H9 (cell line): ENCODE measurements at regions not wholly inside any gene's neighbourhood (a gene's known extent, or its start where the extent isn't known, plus 50 kb on each side); places are given as distances from the start of the nearest gene placed in this dataset.

ENCODE experiments used
- DNase-seq: peaks from one replicate; pipeline ENCODE4 v3.0.0-alpha.2; 2017
- H2AFZ ChIP-seq: one replicate; pipeline ENCODE4 v1.6.1; 2013; ENCODE audit warnings: mild to moderate bottlenecking, low read length, control low read depth, moderate library complexity
- H2AK5ac ChIP-seq: 2 replicates; pipeline ENCODE4 v1.6.1; 2013; ENCODE audit warnings: low read length, control low read depth, mixed read lengths; ENCODE audit not compliant: insufficient read length
- H2BK120ac ChIP-seq: one replicate; pipeline ENCODE4 v1.6.1; 2013; ENCODE audit warnings: low read depth, mild to moderate bottlenecking, low read length, control low read depth, inconsistent platforms; ENCODE audit not compliant: poor library complexity, severe bottlenecking
- H2BK12ac ChIP-seq: 2 replicates; pipeline ENCODE4 v1.6.1; 2013; ENCODE audit warnings: low read length, control low read depth, mixed read lengths, low read depth; ENCODE audit not compliant: insufficient read length
- H2BK15ac ChIP-seq: 2 replicates; pipeline ENCODE4 v1.6.1; 2013; ENCODE audit warnings: low read depth, low read length, control low read depth
- H2BK20ac ChIP-seq: one replicate; pipeline ENCODE4 v1.6.1; 2013; ENCODE audit warnings: low read depth, mild to moderate bottlenecking, low read length, control low read depth, inconsistent platforms; ENCODE audit not compliant: poor library complexity, severe bottlenecking
- H2BK5ac ChIP-seq: 2 replicates; pipeline ENCODE4 v1.6.1; 2013; ENCODE audit warnings: low read length, control low read depth, mixed read lengths; ENCODE audit not compliant: insufficient read length
- H3K14ac ChIP-seq: 2 replicates; pipeline ENCODE4 v1.6.1; 2013; ENCODE audit warnings: low read length, control low read depth; ENCODE audit not compliant: insufficient read depth
- H3K18ac ChIP-seq: 2 replicates; pipeline ENCODE4 v1.6.1; 2013; ENCODE audit warnings: low read depth, mild to moderate bottlenecking, mixed read lengths, low read length, control low read depth; ENCODE audit not compliant: insufficient read length
- H3K23ac ChIP-seq: 2 replicates; pipeline ENCODE4 v1.6.1; 2013; ENCODE audit warnings: low read length, control low read depth, mixed read lengths, low read depth; ENCODE audit not compliant: insufficient read length
- H3K23me2 ChIP-seq: 2 replicates; pipeline ENCODE4 v1.6.1; 2013; ENCODE audit warnings: low read depth, mild to moderate bottlenecking, mixed read lengths, low read length, control low read depth; ENCODE audit not compliant: insufficient read length, poor library complexity, severe bottlenecking
- H3K27ac ChIP-seq: 2 replicates; pipeline ENCODE4 v1.5.1; 2013; ENCODE audit warnings: low read length, control low read depth, mixed read lengths, low read depth; ENCODE audit not compliant: insufficient read length
- H3K27me3 ChIP-seq: 2 replicates; pipeline ENCODE4 v1.6.1; 2013; ENCODE audit warnings: low read length, control low read depth, inconsistent platforms; ENCODE audit not compliant: insufficient read depth
- H3K4ac ChIP-seq: 2 replicates; pipeline ENCODE4 v1.6.1; 2013; ENCODE audit warnings: low read depth, mild to moderate bottlenecking, control low read depth, inconsistent platforms, low read length, moderate library complexity
- H3K4me1 ChIP-seq: 2 replicates; pipeline ENCODE4 v1.6.1; 2013; ENCODE audit warnings: low read length, control low read depth, inconsistent platforms; ENCODE audit not compliant: insufficient read depth
- H3K4me2 ChIP-seq: 2 replicates; pipeline ENCODE4 v1.6.1; 2013; ENCODE audit warnings: low read length, control low read depth, mixed read lengths; ENCODE audit not compliant: insufficient read length, insufficient read depth
- H3K56ac ChIP-seq: 2 replicates; pipeline ENCODE4 v1.6.1; 2013; ENCODE audit warnings: low read depth, mild to moderate bottlenecking, mixed read lengths, low read length, control low read depth; ENCODE audit not compliant: insufficient read length
- H3K79me1 ChIP-seq: 2 replicates; pipeline ENCODE4 v1.6.1; 2013; ENCODE audit warnings: low read depth, mild to moderate bottlenecking, moderate library complexity, low read length, control low read depth, inconsistent platforms; ENCODE audit not compliant: insufficient read depth, poor library complexity, severe bottlenecking
- H3K79me2 ChIP-seq: 2 replicates; pipeline ENCODE4 v1.6.1; 2013; ENCODE audit warnings: low read length, control low read depth, inconsistent platforms; ENCODE audit not compliant: insufficient read depth
- H3K9ac ChIP-seq: 2 replicates; pipeline ENCODE4 v1.6.1; 2013; ENCODE audit warnings: low read length, control low read depth, mixed read lengths; ENCODE audit not compliant: insufficient read length; ENCODE audit errors: extremely low read depth
- H3K9me3 ChIP-seq: one replicate; pipeline ENCODE4 v1.6.1; 2013; ENCODE audit warnings: low read depth, low read length, inconsistent platforms; ENCODE audit not compliant: control insufficient read depth
- H3T11ph ChIP-seq: one replicate; pipeline ENCODE4 v1.6.1; 2013; ENCODE audit warnings: mild to moderate bottlenecking, low read length, control low read depth, inconsistent platforms
- H4K20me1 ChIP-seq: one replicate; pipeline ENCODE4 v1.6.1; 2013; ENCODE audit not compliant: control insufficient read depth, insufficient read length, insufficient read depth
- H4K5ac ChIP-seq: 2 replicates; pipeline ENCODE4 v1.6.1; 2013; ENCODE audit warnings: low read depth, mild to moderate bottlenecking, mixed read lengths, low read length, control low read depth; ENCODE audit not compliant: insufficient read length
- H4K8ac ChIP-seq: replicated peaks from 2 replicates; pipeline ENCODE4 v1.6.1; 2013; ENCODE audit warnings: low read length, control low read depth, mixed read lengths, low read depth; ENCODE audit not compliant: insufficient read length
- H4K91ac ChIP-seq: 2 replicates; pipeline ENCODE4 v1.6.1; 2013; ENCODE audit warnings: low read depth, mild to moderate bottlenecking, moderate library complexity, mixed read lengths, low read length, control low read depth; ENCODE audit not compliant: insufficient read length
- H3K27ac Mint-ChIP-seq, 3 experiments: 2 replicates in 2 of 3; 3 replicates in 1 of 3; pipeline ENCODE4 v1.8.0; 2020 to 2021; ENCODE audit warnings: mixed read lengths in 3 of 3, mild to moderate bottlenecking in 1 of 3, moderate library complexity in 1 of 3
- H3K27me3 Mint-ChIP-seq: 2 replicates; pipeline ENCODE4 v1.8.0; 2021; ENCODE audit warnings: low read depth, mild to moderate bottlenecking, moderate library complexity, mixed read lengths
- H3K36me3 Mint-ChIP-seq, 3 experiments: 2 replicates in 2 of 3; 3 replicates in 1 of 3; pipeline ENCODE4 v1.8.0; 2020 to 2021; ENCODE audit warnings: low read depth in 3 of 3, mixed read lengths in 3 of 3; ENCODE audit not compliant: insufficient read depth in 1 of 3
- H3K4me1 Mint-ChIP-seq, 2 experiments: 2 replicates each; pipeline ENCODE4 v1.8.0; 2020; ENCODE audit warnings: mixed read lengths in 2 of 2
- H3K4me3 Mint-ChIP-seq, 2 experiments: 2 replicates in 1 of 2; 3 replicates in 1 of 2; pipeline ENCODE4 v1.8.0; 2020 to 2021; ENCODE audit warnings: mild to moderate bottlenecking in 2 of 2, mixed read lengths in 2 of 2, moderate library complexity in 1 of 2
- H3K9me3 Mint-ChIP-seq, 2 experiments: 2 replicates in 1 of 2; 3 replicates in 1 of 2; pipeline ENCODE4 v1.8.0; 2020; ENCODE audit warnings: mild to moderate bottlenecking in 2 of 2, mixed read lengths in 2 of 2, moderate library complexity in 1 of 2
- WGBS: extraction: QIAGEN DNeasy Blood & Tissue Kit; methylation state at CpG from one replicate; pipeline ENCODE4 v1.1.7; 2013; ENCODE audit warnings: missing lambda C conversion rate, low lambda C conversion rate, mixed read lengths; ENCODE audit not compliant: insufficient read length; ENCODE audit errors: extremely low coverage; 5-methylcytosine and 5-hydroxymethylcytosine counted together
- TF ChIP-seq, protein P1 (sequence below): fragments of 200-600 bp; sonication (generic); conservative IDR thresholded peaks from 3 replicates; pipeline ENCODE4 v1.8.0; 2021; ENCODE audit warnings: antibody characterized with exemption, mild to moderate bottlenecking

DNA sequence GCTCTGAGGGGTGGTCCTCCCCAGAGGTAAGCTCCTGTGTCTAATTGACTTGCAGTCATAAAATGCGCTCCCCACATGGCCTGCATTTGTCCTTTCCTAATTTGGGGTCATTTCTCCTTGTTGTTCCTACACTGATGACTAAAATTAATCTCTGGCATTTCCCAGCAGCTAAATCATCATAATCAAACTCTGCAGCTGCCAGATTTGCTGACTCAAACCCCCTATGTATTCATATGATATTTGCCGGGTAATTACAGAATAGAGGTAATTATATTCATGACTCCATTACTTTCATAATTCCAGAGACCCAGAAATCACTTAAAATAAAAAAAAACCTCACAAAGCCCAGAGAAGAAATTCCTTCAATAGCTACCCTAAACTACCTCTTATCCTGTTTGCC lies 331.4 kb upstream of the KLHL29 start:
- Histone ChIP-seq H3K23ac (no peak overlapping the region), H3K9ac (no peak overlapping the region), H4K5ac (no peak overlapping the region), H3K23me2 (no peaks in the 10 kb centered on the region), H3K4me1 (no peaks in the 10 kb centered on the region), H2BK20ac (no peak overlapping the region), H2BK120ac (no peak overlapping the region), H4K91ac (no peak overlapping the region), H2AFZ (no peak overlapping the region), H2BK15ac (no peak overlapping the region), H3K79me2 (no peaks in the 10 kb centered on the region), H3K14ac (no peak overlapping the region), H3K18ac (no peak overlapping the region), H2BK5ac (no peak overlapping the region), H4K8ac (no peak overlapping the region), H4K20me1 (no peaks in the 10 kb centered on the region), H3K9me3 (no peaks in the 10 kb centered on the region), H3K27me3 (no peaks in the 10 kb centered on the region), H2BK12ac (no peak overlapping the region), H2AK5ac (no peak overlapping the region), H3K27ac (no peak overlapping the region), H3K56ac (no peak overlapping the region), H3K79me1 (no peaks in the 10 kb centered on the region), H3K4ac (no peak overlapping the region), H3T11ph (no peak overlapping the region), H3K4me2 (no peak overlapping the region)
- no CpG with 5 or more reads among the region's 2 CpGs for WGBS
- Mint-ChIP-seq H3K4me1 (0 out of 4 replicates have a peak, but pooled peaks cover 0 to 4% of the 10 kb centered on the region in 2 experiments), H3K4me3 (no peak overlapping the region; a peak in 1 of 5 replicates), H3K27ac (no peak overlapping the region), H3K9me3 (no peaks in the 10 kb centered on the region; a peak in 1 of 5 replicates), H3K27me3 (no peaks in the 10 kb centered on the region; the same call in 1 of the 2 replicates), H3K36me3 (no peaks in the 10 kb centered on the region)
- TF ChIP-seq, protein P1, sequence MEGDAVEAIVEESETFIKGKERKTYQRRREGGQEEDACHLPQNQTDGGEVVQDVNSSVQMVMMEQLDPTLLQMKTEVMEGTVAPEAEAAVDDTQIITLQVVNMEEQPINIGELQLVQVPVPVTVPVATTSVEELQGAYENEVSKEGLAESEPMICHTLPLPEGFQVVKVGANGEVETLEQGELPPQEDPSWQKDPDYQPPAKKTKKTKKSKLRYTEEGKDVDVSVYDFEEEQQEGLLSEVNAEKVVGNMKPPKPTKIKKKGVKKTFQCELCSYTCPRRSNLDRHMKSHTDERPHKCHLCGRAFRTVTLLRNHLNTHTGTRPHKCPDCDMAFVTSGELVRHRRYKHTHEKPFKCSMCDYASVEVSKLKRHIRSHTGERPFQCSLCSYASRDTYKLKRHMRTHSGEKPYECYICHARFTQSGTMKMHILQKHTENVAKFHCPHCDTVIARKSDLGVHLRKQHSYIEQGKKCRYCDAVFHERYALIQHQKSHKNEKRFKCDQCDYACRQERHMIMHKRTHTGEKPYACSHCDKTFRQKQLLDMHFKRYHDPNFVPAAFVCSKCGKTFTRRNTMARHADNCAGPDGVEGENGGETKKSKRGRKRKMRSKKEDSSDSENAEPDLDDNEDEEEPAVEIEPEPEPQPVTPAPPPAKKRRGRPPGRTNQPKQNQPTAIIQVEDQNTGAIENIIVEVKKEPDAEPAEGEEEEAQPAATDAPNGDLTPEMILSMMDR: no peak
- no peak for DNase-seq
